GM12878 (cell line): ENCODE measurements at regions not wholly inside any gene's neighbourhood (a gene's known extent, or its start where the extent isn't known, plus 50 kb on each side); places are given as distances from the start of the nearest gene placed in this dataset.

Experiments used
- ATAC-seq: fragments of 200-7000 bp; cut with Tn5 transposase; 3 replicates; pipeline ENCODE4 v1.9.1; 2020; ENCODE audit warnings: mild to moderate bottlenecking, moderate library complexity
- BruUV-seq: library from RNA; stranded (reverse); fragments of 400-500 nt; replicated peaks from 2 replicates; lab custom pipeline; 2021; lab: Mats Ljungman, UMichigan
- CTCF ChIA-PET: fragments of 300-600 bp; sonication (Branson Sonifier 250); formaldehyde crosslinking; extraction: SDS; loops from one replicate; lab custom pipeline; 2021; ENCODE audit warnings: inconsistent platforms; lab: Yijun Ruan, JAX
- POLR2A ChIA-PET: fragments of 350-600 bp; formaldehyde crosslinking; extraction: SDS; loops from one replicate; lab custom pipeline; 2021; ENCODE audit warnings: inconsistent platforms; lab: Charles Lee
- RAD21 ChIA-PET: fragments of 300-600 bp; sonication (Branson Sonifier 250); formaldehyde crosslinking; loops from one replicate; lab custom pipeline; 2023; ENCODE audit warnings: antibody characterized with exemption; ENCODE audit not compliant: unreplicated experiment; lab: Charles Lee
- SMC1A ChIA-PET: fragments of 300-600 bp; sonication (Branson Sonifier 250); formaldehyde crosslinking; loops from one replicate; lab custom pipeline; 2023; ENCODE audit not compliant: unreplicated experiment, uncharacterized antibody; lab: Charles Lee
- DNase-seq: peaks from one replicate; pipeline ENCODE4 v3.0.0-alpha.2; 2011; ENCODE audit warnings: low read depth, low spot score
- FAIRE-seq: peaks from 3 replicates; lab custom pipeline; 2011; peaks lifted over from hg19 to GRCh38; lab: Jason Lieb, UNC
- H2AFZ ChIP-seq: 2 replicates; pipeline ENCODE4 v1.6.0; 2011; ENCODE audit warnings: low read depth, low read length, control low read depth; ENCODE audit not compliant: control insufficient read depth
- H3K27ac ChIP-seq: 2 replicates; pipeline ENCODE4 v1.5.1; 2011; ENCODE audit warnings: control low read depth; ENCODE audit not compliant: control insufficient read depth, insufficient read depth
- H3K27me3 ChIP-seq, 2 experiments: replicated peaks in 1 of 2; 2 replicates each; pipeline versions ENCODE4 v1.6.0 to v1.6.1; 2011; ENCODE audit warnings: low read length in 1 of 2; ENCODE audit not compliant: control insufficient read depth in 2 of 2, insufficient read depth in 2 of 2
- H3K36me3 ChIP-seq, 2 experiments: 2 replicates each; pipeline ENCODE4 v1.5.1; 2011; ENCODE audit warnings: low read length in 1 of 2; ENCODE audit not compliant: control insufficient read depth in 2 of 2, insufficient read depth in 2 of 2
- H3K4me1 ChIP-seq: 2 replicates; pipeline ENCODE4 v1.6.1; 2011; ENCODE audit warnings: mild to moderate bottlenecking, low read length, moderate library complexity, mixed read lengths; ENCODE audit not compliant: control insufficient read depth, insufficient read depth
- H3K4me2 ChIP-seq: 2 replicates; pipeline ENCODE4 v1.6.0; 2011; ENCODE audit warnings: control low read depth; ENCODE audit not compliant: control insufficient read depth, insufficient read depth
- H3K4me3 ChIP-seq: fragments of 200-600 bp; sonication (generic); 2 replicates; pipeline ENCODE4 v1.5.1; 2016
- H3K79me2 ChIP-seq: 2 replicates; pipeline ENCODE4 v1.6.0; 2011; ENCODE audit warnings: low read length; ENCODE audit not compliant: control insufficient read depth, insufficient read depth
- H3K9ac ChIP-seq: 2 replicates; pipeline ENCODE4 v1.8.0; 2011; ENCODE audit warnings: low read length, control low read depth, mixed read lengths; ENCODE audit not compliant: control insufficient read depth, insufficient read depth
- H3K9me3 ChIP-seq: replicated peaks from 3 replicates; pipeline ENCODE4 v1.5.1; 2011; ENCODE audit warnings: mild to moderate bottlenecking, low read length; ENCODE audit not compliant: control insufficient read depth, insufficient read depth
- H4K20me1 ChIP-seq: 2 replicates; pipeline ENCODE4 v1.6.0; 2011; ENCODE audit not compliant: control insufficient read depth, insufficient read depth
- ATF7 ChIP-seq: fragments of 450-650 bp; IDR thresholded peaks from 2 replicates; pipeline ENCODE4 v1.6.1; 2016; ENCODE audit warnings: low read depth, mild to moderate bottlenecking
- CBX3 ChIP-seq: fragments of 200-600 bp; sonication (generic); IDR thresholded peaks from 2 replicates; pipeline ENCODE4 v1.6.1; 2016; ENCODE audit warnings: low read depth, borderline replicate concordance
- CBX5 ChIP-seq: sonication (generic); IDR thresholded peaks from 2 replicates; pipeline ENCODE4 v1.6.1; 2016; ENCODE audit warnings: low read depth, moderate library complexity, mild to moderate bottlenecking, inconsistent platforms
- CHD1 ChIP-seq: IDR thresholded peaks from 2 replicates; pipeline ENCODE4 v1.6.1; 2012; ENCODE audit warnings: low read depth, low read length, improper control_type of control experiment
- CREB1 ChIP-seq: IDR thresholded peaks from 2 replicates; pipeline ENCODE4 v1.6.1; 2012; ENCODE audit warnings: low read depth, mild to moderate bottlenecking, inconsistent platforms
- CREM ChIP-seq: IDR thresholded peaks from 2 replicates; pipeline ENCODE4 v1.6.1; 2014; ENCODE audit warnings: antibody characterized with exemption, low read depth
- EP300 ChIP-seq, 2 experiments: fragments of 150-350 bp in 1 of 2; IDR thresholded peaks; 2 replicates each; pipeline ENCODE4 v1.6.1; 2011 to 2012; ENCODE audit warnings: low read depth in 2 of 2, low read length in 2 of 2, borderline replicate concordance in 1 of 2, improper control_type of control experiment in 1 of 2, inconsistent platforms in 1 of 2; ENCODE audit not compliant: control insufficient read depth in 1 of 2
- FOXM1 ChIP-seq: IDR thresholded peaks from 2 replicates; pipeline ENCODE4 v1.6.1; 2012; ENCODE audit warnings: low read depth, mild to moderate bottlenecking, inconsistent platforms, low read length, moderate library complexity
- MAX ChIP-seq: IDR thresholded peaks from 2 replicates; pipeline ENCODE4 v1.6.1; 2012; ENCODE audit warnings: low read depth, low read length, improper control_type of control experiment
- NR2C1 ChIP-seq: fragments of 450-650 bp; IDR thresholded peaks from 2 replicates; pipeline ENCODE4 v1.6.1; 2017; ENCODE audit warnings: antibody characterized with exemption, mild to moderate bottlenecking, moderate library complexity
- PKNOX1 ChIP-seq: fragments of 450-650 bp; IDR thresholded peaks from 2 replicates; pipeline ENCODE4 v1.6.1; 2016; ENCODE audit warnings: mild to moderate bottlenecking
- POLR2AphosphoS5 ChIP-seq: IDR thresholded peaks from 2 replicates; pipeline ENCODE4 v1.6.1; 2011; ENCODE audit warnings: mild to moderate bottlenecking, low read length, inconsistent platforms
- RBBP5 ChIP-seq: fragments of 200-600 bp; sonication (generic); conservative IDR thresholded peaks from 2 replicates; pipeline ENCODE4 v1.6.1; 2016
- RFX5 ChIP-seq: IDR thresholded peaks from 2 replicates; pipeline ENCODE4 v1.6.1; 2011; ENCODE audit warnings: low read depth, low read length, improper control_type of control experiment
- SIN3A ChIP-seq: IDR thresholded peaks from 2 replicates; pipeline ENCODE4 v1.6.1; 2012; ENCODE audit warnings: low read depth, low read length, improper control_type of control experiment
- TCF7 ChIP-seq: IDR thresholded peaks from 2 replicates; pipeline ENCODE4 v1.6.1; 2014; ENCODE audit warnings: antibody characterized with exemption, borderline replicate concordance
- ZBTB4 ChIP-seq: fragments of 450-650 bp; formaldehyde crosslinking; IDR thresholded peaks from 2 replicates; pipeline ENCODE4 v1.4.0; 2022; ENCODE audit warnings: mild to moderate bottlenecking, moderate library complexity
- in situ Hi-C: fragments of 300-500 bp; cut with MboI; formaldehyde crosslinking; loops from 9 replicates; pipeline ENCODE4 v1.14.3; 2018; ENCODE audit warnings: mixed read lengths
- intact Hi-C: fragments of 100-400 bp; cut with micrococcal nuclease; formaldehyde crosslinking; loops from one replicate; pipeline ENCODE4 v1.14.2; 2022; ENCODE audit not compliant: unreplicated experiment

GRCh38 chr1:118828038-118828437 is 160.1 kb downstream of the TBX15 start:
- BruUV-seq = no TSS peak
- in situ Hi-C loops = no loop called here
- intact Hi-C loops = no loop called here

More at GRCh38 chr1:118828038-118828437, 160.1 kb downstream of the TBX15 start:
- H3K4me1 ChIP-seq = no peaks in the 10 kb centered on the region
- H3K9me3 ChIP-seq = no peaks in the 10 kb centered on the region
- CTCF ChIA-PET = interaction anchor here (0.6 to 1.0 kb wide), 3 partner anchors 11 to 88 kb away, joined by 3 to 4 read pairs (median 3); no protein-coding TSS in a partner anchor
- no peak overlapping the region for H3K4me3 ChIP-seq
- no peak overlapping the region for H3K27ac ChIP-seq
- no peak overlapping the region for H3K9ac ChIP-seq
- FAIRE-seq (no peak), ATAC-seq (no peak), DNase-seq (no peak)
- TF ChIP-seq CBX3 (no peak), PKNOX1 (no peak), POLR2AphosphoS5 (no peak), RFX5 (no peak), ATF7 (no peak), TCF7 (no peak), SIN3A (no peak), CBX5 (no peak), FOXM1 (no peak), ZBTB4 (CRISPR knock-in tag) (no peak), RBBP5 (no peak), MAX (no peak), NR2C1 (no peak), EP300 (IDR thresholded peaks at IDR 0.05; ENCODE audit: borderline replicate concordance in 1 of 2, control insufficient read depth in 1 of 2, low read depth in 2 of 2, low read length in 2 of 2) (no peak), CREM (no peak), CREB1 (no peak), CHD1 (no peak)
- no peak overlapping the region for H2AFZ ChIP-seq
- no peaks in the 10 kb centered on the region for H3K36me3 ChIP-seq
- RAD21 ChIA-PET = interaction anchor here (1.0 to 1.1 kb wide), 2 partner anchors 14 to 180 kb away, joined by 4 to 6 read pairs; no protein-coding TSS in a partner anchor
- no peaks in the 10 kb centered on the region for H3K27me3 ChIP-seq
- POLR2A ChIA-PET = no interaction called here
- H4K20me1 ChIP-seq = no peaks in the 10 kb centered on the region
- no peaks in the 10 kb centered on the region for H3K79me2 ChIP-seq
- SMC1A ChIA-PET = interaction anchor here (0.7 kb wide), 1 partner anchor 10 kb away, joined by 3 read pairs; no protein-coding TSS in a partner anchor
- H3K4me2 ChIP-seq = no peak overlapping the region
